ACHN (cell line): ENCODE measurements at regions not wholly inside any gene's neighbourhood (a gene's known extent, or its start where the extent isn't known, plus 50 kb on each side); places are given as distances from the start of the nearest gene placed in this dataset.
A peak's percentile ranks its signal among the peaks of the same experiment; 100 is the strongest.

Source experiments
- DNase-seq: peaks from one replicate; pipeline ENCODE4 v3.0.0-alpha.2; 2015
- in situ Hi-C: cut with HindIII; loops from 2 replicates; pipeline ENCODE4 v1.10.0; 2017; ENCODE audit warnings: low sequenced_read_pairs, low pct_ligation_motif_present, low pct_unique_long_range_greater_than_20kb

DNA sequence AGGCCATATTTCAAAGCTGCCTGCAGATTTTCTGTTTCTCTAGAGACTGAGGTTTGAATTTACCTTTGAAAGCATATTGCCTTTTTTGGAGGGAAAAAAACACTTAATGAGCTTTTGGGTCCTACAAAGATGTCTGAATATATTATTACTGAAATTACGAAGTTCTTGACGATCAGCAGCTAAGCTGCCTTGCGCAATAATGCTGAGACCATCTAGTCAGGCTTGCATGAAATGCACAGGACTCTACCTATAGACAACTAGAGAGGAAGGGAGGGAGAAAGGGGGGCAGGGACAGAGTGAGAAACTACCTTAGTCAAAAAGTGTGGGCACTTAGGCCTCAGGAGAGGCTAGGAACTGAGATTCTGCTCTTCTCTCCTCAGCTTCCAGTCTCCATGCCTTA is 175.9 kb upstream of the KIF2A start:
- in situ Hi-C loops = no loop called here
- DNase-seq = no peak

GRCh38 chr5:62132276-62132675 is 173.7 kb upstream of the KIF2A start:
- in situ Hi-C loops = no loop called here
- DNase-seq = no peak

GRCh38 chr5:62133426-62133825 is 172.6 kb upstream of the KIF2A start:
- in situ Hi-C loops = no loop called here
- no peak for DNase-seq

DNA sequence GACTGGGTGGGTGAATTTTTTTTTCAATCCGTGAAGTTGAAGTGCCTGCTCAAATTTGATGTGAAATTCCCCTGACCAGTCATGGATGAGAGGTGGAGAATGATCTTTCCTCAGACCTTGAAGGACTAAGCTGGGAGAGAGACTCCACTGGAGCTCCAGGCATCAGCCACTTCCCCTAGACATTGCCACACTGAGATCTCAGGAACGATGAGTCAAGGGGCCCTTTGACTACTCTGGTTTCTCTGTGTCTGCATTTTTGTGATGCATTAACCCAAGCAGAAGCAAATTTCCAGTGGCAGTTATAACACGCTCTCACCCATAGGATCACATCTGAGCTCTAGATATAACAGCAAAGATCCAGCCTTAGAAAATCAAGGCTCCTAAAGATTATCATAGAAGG is 171.2 kb upstream of the KIF2A start:
- in situ Hi-C loops = no loop called here
- no peak for DNase-seq

- no peak for DNase-seq
- in situ Hi-C loops = no loop called here
Observed at GRCh38 chr5:62137628-62138027, 168.4 kb upstream of the KIF2A start.

DNA sequence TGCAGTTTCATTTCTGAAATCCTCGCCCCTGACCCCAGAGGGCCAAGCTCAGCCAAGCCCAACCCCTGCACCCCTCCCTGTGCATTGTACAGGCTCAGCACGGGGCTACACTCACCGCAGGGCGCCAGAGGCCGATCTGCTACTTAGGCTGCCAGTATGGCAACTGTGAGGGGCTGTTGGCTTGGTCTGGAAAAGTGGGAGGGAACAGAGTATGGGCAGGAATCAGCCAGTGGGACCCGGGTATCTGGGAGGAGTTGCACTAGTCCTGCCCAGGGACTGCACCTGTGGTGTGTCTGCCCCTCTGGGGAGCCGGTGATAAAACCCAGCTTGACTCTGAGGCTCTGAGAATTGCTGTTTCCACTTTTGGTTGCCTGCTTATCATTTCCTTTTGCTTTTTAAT is 167.4 kb upstream of the KIF2A start:
- in situ Hi-C loops = no loop called here
- DNase-seq = no peak

GRCh38 chr5:62139741-62140140 is 166.3 kb upstream of the KIF2A start:
- no peak for DNase-seq
- in situ Hi-C loops = no loop called here

DNA sequence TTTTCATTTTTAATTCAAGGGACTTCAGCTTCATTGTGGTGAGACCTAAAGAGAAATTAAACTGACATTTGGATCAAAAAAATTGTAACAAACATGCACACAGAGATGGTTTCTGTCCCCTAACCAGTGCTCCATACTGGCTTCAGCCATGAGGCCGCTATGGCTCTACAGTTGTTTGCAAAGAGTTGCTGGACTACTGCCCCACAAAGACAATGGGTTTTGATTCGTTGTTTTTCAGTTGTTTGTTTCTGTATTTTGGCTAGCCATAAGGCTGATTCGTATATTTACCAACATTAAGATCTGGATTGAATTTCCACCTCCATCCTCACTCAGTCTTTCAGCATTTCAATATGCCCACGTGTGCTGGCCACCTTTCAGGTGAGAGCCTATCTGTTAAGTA is 163.7 kb upstream of the KIF2A start:
- no peak for DNase-seq
- in situ Hi-C loops = no loop called here

DNA sequence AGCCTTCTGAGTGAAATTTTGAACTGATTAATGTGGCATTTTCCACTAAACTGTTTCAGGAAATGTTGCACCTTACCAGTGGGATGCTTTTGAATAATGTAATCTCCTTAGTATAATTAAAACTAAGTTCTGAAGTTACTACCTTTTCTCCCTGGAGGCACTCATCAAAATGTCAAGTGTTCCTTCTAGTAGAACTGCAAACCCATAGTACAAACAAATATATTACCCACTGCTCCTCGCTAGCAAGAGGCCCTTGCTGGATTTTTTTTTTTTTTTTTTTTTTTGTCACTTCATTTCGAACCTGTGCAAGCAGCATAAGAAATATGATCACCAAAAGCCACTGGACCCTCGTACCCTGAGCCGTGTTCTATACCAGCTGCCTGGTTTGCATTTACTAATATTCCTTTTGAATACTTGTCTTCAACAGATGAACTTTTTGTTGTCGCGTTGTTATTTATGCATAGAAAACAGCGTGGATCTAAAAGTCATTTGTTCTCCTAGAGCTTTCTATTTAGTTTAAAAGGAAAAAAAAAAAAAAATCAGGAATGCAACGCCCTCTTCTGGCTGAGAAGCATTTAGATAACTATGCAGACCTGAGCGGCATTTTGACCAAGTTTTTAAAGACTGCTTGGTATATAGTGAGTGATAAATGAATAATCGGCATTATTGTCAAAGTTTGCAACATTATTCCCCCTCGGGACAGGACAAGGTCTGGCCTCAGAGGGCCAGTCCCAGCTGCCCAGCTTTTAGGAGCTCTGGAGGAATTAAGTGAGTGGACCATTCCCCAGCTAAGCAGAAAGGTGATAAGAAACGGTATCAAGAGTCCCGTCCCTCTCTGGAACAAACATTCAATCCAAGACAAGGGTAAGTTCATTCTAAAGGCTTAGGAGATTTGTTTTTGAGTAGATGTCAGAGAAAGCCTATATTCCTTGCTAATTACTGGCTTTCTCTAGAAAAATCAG is 162.5 kb upstream of the KIF2A start:
- DNase-seq = peak; percentile 27
- in situ Hi-C loops = no loop called here

GRCh38 chr5:62144401-62145022 is 161.5 kb upstream of the KIF2A start:
- in situ Hi-C loops = no loop called here
- no peak for DNase-seq

GRCh38 chr5:62149879-62150278 is 156.1 kb upstream of the KIF2A start:
- DNase-seq = no peak
- in situ Hi-C loops = no loop called here

DNA sequence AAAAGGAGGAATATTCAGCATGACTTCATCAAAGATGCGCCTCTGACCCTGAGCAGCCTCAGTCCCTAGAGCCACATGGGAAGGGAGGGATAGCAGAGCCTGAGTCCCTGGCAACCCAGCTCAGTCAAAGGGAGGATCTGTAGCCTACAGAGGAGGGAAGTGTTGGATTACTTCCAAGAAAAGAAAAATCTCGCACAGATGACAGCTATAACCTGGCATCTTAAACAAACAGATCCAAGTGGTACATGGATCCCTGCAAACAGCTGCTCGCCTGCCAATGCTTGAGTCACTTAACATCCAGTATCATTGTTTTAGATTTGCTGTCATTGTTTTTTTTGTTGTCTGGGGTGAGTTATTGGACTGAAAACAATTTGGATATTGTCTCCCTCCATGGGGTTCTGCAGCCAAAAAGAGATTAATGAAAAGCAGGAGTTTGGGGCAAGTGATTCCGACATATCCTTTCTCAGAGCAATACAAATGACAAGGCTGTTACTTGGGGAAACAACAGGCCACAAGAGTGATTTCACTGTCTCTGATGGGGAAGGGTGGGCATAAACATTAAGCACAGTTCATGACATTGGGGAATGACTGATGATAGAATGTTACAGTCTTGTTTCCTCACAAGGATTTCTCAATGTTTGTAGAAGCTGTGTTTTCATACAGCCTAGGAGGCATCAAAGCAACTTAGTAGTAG is 153.5 kb upstream of the KIF2A start:
- in situ Hi-C loops = no loop called here
- no peak for DNase-seq

- in situ Hi-C loops = no loop called here
- DNase-seq = no peak
Observed at GRCh38 chr5:62154758-62155157, 151.2 kb upstream of the KIF2A start.

DNA sequence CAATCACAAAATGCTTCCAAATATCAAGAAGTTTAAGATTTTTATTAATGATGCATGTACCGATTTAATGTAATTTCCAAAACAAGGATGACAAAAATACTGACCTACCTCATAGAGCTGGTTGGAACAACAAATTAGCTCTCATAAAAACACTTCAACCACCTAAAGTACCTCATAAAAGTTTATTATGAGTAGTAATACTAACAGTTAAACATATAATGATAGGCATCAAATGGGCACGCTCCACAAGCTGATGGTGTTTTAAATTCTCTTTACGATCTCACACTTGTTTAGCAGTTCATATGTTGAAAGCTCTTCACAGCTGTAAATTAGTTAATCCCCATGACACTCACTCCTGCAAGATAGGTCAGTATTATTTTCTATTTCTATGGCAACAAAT is 150.0 kb upstream of the KIF2A start:
- DNase-seq = no peak
- in situ Hi-C loops = no loop called here

GRCh38 chr5:62167561-62168057 is 138.4 kb upstream of the KIF2A start:
- in situ Hi-C loops = no loop called here
- DNase-seq = no peak

DNA sequence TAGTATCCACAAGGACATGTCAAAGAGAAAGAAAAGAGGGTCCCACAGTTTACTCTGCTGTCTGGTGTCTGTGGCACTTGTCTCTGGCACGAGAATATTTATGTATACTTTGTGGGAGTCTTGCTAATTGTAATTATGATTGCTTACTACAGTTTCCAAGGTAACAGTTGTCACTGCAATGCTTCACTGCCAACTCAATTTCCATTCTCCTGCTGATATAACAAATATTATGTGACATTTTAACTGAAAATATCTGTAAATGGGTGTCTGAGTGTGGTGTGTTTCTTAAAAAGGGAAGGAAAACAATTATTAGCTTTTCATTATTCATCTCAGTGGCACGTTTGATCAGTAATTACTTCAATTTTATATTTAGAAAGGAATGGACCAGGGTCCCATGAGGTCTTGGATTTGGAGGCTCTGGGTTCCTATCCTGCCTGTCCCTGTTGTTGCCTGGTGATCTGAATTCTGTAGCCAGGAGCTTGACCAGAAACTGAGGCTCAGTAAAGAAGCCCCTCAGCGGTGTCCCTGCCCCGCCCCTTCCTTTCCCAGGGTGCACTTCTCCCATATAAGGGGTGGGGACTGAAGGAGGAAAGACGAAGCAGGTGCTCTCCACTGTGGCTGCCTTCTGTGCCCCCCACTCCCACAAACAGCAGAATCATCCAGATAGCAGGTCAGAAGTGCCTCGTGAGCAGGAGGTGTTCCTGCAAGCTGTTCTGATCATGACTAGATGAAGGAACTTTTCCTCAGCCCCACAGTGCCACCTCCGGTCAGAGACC is 137.3 kb upstream of the KIF2A start:
- no peak for DNase-seq
- in situ Hi-C loops = no loop called here

GRCh38 chr5:62178258-62178657 is 127.7 kb upstream of the KIF2A start:
- DNase-seq = no peak
- in situ Hi-C loops = no loop called here

- no peak for DNase-seq
- in situ Hi-C loops = no loop called here
Observed at GRCh38 chr5:62182802-62183201, 123.2 kb upstream of the KIF2A start.

DNA sequence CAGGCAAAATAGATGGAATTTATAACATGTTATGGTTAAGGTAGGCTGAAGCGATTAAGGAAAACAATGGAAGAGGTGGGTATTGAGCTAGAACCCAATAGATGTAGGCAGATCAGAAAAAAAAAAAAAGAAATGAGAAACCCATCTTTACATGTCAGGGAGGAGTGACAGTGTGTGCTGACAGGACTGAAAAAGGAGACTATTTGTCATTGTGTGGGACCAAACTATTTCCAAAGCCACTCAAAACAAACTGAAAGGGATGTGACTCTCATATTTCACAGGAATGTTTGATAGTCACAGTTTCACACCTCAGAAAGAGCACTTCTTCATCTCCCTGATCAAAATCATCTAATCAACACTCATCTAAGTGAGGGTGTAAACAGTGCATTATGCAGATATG is 122.3 kb upstream of the KIF2A start:
- no peak for DNase-seq
- in situ Hi-C loops = no loop called here
